Right renal pelvis (tissue), 4 donors: ENCODE measurements at regions not wholly inside any gene's neighbourhood (a gene's known extent, or its start where the extent isn't known, plus 50 kb on each side); places are given as distances from the start of the nearest gene placed in this dataset.
"Not testable (repeated sequence)": the region's sequence is repeated elsewhere in the genome, so short reads cannot be mapped to it uniquely, and the experiment has no call there.

Experiments used
- DNase-seq, 4 donors: peaks; one replicate each; pipeline ENCODE4 v3.0.0-alpha.2; 2013; ENCODE audit warnings: low read depth in 4 of 4, low spot score in 3 of 4, missing footprints in 1 of 4

- peak; percentile 68 to 86 (median 70) for DNase-seq
These were observed 93.0 kb downstream of the CRLF3 start for GRCh38 chr17:30731210-30732132.

- DNase-seq = not testable (repeated sequence)
These were observed 93.7 kb downstream of the CRLF3 start for GRCh38 chr17:30730837-30731209.

- DNase-seq = not testable (repeated sequence)
These were observed 94.2 kb downstream of the CRLF3 start for GRCh38 chr17:30730171-30730836.

- DNase-seq = not testable (repeated sequence)
These were observed 94.9 kb downstream of the CRLF3 start for GRCh38 chr17:30729471-30730170.

GRCh38 chr17:30727517-30727916 is 97.0 kb downstream of the CRLF3 start:
- DNase-seq = not testable (repeated sequence)

GRCh38 chr17:30726734-30727133 is 97.8 kb downstream of the CRLF3 start:
- DNase-seq = not testable (repeated sequence)

GRCh38 chr17:30726310-30726709 is 98.2 kb downstream of the CRLF3 start:
- not testable (repeated sequence) for DNase-seq

GRCh38 chr17:30724034-30724650 is 100.3 kb downstream of the CRLF3 start:
- DNase-seq = not testable (repeated sequence)

DNA sequence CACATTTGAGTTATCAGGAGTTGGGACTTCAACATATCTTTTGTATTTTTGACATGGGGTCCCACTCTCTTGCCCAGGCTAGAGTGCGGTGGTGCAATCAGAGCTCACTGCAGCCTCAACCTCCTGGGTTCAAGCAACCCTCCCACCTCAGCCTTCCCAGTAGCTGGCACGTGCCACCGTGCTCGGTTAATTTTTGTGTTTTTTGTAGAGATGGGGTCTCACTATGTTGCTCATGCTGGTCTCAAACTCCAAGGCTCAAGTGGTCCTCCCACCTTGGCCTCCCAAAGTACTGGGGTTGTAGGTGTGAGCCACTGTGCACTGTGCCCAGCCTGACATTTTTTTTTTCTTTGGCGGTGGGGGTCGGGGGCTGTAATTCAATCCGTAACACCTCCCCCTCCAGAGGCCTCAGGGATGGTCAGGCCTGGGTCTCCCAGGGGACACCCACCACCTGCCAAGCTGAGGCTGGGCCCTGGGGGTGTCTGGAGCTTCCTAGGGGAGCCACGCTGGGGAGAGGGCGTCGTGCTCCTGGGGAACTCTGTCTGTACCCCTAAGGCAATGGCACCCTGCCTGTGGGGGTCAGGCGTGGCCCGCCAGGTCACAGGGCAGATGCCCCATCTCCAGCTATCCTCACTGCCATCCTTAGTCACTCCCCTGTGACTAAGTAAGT is 102.2 kb downstream of the CRLF3 start:
- DNase-seq = not testable (repeated sequence)

- not testable (repeated sequence) for DNase-seq
These were observed 103.5 kb downstream of the CRLF3 start for GRCh38 chr17:30720971-30721370.

- no peak for DNase-seq
These were observed 104.5 kb downstream of the CRLF3 start for GRCh38 chr17:30720013-30720471.

DNA sequence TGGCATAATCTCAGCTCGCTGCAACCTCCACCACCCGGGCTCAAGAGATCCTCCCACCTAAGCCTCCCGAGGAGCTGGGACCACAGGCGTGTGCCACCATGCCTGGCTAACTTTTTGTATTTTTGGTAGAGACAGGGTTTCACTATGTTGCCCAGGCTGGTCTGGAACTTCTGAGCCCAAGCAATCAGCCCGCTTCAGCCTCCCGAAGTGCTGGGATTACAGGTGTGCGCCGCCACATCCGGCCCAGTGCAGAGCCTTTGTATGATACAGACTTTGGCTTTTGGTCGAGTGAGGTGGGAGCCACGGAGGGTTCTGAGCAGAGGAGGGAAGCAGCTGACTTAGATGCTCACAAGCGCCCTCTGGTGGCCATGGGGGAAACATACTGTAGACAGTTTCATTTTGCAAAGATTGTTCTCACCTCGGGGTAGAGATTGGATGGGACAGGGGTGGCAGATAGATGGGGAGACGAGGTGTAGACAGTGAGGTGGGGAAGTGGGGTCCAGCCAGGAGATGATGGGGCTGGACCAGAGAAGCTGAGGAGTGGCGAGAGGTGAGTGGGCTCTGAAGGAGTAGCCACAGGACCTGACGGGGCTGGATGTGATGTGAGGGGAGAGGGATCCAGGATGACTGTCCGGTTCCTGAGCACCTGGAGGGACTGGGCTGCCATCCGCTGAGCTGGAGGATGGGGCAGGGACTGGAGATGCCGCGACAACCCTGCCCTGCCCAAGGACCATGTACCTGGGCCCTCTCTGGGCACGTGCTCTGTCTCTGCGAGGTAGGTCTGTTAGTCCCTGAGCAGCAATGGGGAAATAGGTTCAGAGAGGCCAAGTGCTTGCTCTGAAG is 105.1 kb downstream of the CRLF3 start:
- DNase-seq = not testable (repeated sequence)

DNA sequence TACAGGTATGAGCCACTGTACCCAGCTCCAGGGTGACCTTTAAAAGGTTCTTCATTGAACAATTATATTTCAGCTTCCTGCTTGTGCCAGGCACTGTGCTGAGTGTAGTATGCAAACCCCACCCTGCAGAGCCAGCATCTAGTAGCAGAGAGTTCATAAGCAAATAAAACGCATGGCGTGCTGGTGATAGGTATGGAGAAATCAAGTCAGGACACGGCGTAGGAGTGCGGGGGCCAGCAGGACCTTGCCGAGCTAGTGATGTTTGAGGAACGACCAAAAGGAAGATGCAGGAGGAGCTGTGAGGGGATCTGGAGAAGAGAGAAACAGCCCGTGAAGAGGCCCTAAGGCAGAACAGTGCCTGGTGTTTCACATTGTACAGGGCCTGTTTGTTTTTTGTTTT is 105.8 kb downstream of the CRLF3 start:
- DNase-seq = not testable (repeated sequence)

DNA sequence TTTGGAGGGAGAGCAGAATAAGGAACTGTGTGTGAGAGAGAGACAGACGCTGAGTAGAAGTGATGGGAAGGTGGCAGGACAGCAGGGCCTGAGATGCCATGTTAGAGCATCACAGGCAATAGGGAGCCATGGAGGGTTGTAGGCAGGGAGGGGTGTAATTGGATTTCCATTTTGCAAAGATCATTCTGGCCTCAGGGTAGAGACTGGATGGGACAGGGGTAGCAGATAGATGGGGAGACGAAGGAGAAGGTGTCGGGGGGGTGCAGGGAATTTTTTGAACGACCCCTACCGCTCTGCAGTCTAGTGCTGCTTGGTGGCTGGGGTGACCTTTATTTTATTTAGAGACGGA is 106.4 kb downstream of the CRLF3 start:
- DNase-seq = not testable (repeated sequence)

DNA sequence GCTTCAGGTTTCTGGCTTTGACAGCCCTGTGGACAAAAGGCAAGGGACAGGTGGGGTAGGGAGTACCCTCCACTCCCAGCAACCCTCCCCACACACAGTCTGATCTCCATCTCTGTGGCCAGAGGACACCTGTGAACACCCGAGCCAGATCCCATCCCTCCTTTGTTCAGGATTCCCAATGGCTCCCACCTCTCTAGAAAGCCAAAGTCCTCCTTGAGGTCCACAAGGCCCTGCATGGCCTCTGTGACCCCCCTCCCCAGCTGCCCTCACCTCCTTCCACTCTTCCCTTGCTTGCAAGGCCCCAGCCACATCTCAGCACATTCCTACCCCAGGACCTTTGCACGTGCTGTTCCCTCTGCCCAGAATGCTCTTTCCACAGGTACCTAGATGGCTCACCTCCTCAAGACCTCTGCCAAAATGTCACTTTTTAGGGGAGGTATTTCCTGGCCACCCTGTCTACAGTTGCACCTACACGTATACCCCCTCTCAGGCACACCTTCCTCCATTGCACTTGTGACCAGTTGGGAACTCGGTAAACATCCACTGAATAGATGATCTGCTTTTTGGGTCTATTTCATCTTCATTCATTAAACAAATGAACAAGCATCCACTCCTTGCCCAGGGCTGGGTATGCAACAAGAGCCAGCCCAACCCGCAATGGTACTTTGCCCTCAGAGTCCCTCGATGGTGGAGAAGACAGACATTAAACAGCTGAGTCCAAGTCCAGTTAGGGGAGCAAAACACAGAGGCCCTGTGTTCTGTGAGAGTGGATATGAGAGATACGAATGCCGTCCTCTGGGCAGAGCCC is 107.0 kb downstream of the CRLF3 start:
- no peak for DNase-seq

DNA sequence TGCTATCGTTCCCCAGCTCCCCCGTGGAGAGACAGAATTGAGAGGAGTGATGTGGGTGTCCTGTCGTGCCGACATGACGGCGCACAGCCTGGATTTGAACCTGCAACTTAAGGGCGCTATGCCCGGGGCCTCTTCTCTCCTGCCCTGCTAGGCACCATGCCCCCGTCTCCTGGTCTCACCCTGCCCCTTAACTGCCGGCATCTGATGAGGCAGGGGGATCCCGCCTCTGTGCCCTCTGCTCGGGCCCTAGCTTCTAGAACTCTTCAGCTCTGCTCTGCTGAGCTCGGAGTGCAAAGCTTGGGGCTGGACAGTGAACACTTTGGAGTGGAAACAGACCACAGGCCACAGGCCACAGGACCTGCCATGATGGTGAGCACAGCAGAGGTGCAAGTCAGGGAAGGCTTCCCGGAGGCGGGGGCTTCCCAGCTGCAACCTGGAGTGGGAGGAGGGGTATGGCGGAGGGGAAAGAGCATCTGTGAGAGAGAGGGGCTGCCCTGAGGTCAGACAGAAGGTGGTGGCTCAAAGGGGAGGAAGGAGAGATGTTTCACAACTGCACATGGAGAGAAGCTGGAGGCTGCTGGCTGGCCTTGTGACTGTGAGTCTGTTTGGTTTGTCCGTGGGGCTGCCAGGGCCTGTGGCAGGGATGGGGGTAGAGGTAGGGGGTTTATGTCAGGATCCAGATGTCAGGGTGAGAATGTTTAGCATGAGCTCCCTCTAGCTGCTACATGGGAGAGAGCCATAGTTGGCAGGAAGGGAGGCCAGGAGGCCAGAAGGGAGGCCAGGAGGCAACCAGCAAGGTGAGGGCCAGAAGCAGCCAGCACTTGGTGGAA is 107.8 kb downstream of the CRLF3 start:
- DNase-seq = no peak

- DNase-seq = not testable (repeated sequence)
These were observed 109.5 kb downstream of the CRLF3 start for GRCh38 chr17:30714825-30715622.
